HL-60/S4 treated with retinoic acid at 250 ng/mL for 4 days and 3 days (cell line): ENCODE measurements at regions not wholly inside any gene's neighbourhood (a gene's known extent, or its start where the extent isn't known, plus 50 kb on each side); places are given as distances from the start of the nearest gene placed in this dataset.

Experiments used
- in situ Hi-C: fragments of 300-500 bp; cut with MboI; formaldehyde crosslinking; loops from 2 replicates; pipeline ENCODE4 v1.7.0; 2022; ENCODE audit warnings: low sequenced_read_pairs

GRCh38 chr4:13190093-13190721 lies 293.9 kb downstream of the RAB28 start:
- in situ Hi-C loops, result no loop called here

DNA sequence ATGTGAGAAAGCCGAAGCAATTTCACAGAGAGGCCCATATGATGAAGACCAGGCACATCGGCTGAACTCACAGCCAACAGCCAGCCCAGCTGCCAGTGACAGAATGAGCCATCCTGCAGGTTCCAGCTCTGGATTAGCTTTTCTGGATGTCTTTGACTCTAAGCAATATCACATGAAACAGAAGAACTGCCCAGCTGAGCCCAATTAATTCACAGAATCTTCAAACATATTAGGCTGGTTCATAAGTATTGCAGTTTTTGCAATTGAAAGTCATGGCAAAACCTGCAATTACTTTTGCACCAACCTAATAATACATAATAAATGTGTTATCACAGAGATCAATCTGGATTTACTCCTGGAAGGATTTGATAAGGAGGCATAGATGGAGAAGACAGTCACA lies 299.9 kb downstream of the RAB28 start:
- in situ Hi-C loops, result no loop called here

DNA sequence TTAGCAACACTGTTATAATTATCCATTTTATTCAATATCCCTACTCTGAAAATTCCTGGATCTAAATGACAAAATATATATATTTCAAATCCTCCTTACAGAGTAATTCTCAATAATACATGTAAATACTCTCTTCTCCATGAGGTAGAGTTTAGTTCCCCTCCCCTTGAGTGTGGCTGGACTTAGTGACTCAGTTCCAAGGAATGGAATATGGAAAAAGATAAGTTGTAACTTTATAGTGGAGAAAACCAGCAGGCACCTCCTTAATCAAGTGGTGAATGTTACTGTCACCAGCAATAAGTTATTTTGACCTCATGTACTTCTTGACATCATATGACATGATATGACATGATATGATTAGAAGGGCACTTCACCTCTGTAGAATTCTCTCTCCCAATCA lies 302.0 kb downstream of the RAB28 start:
- in situ Hi-C loops, result no loop called here

- in situ Hi-C loops, result no loop called here
Observed at GRCh38 chr4:13181681-13182080, 302.5 kb downstream of the RAB28 start.

- in situ Hi-C loops, result no loop called here
Observed at GRCh38 chr4:13180701-13181100, 303.4 kb downstream of the RAB28 start.

DNA sequence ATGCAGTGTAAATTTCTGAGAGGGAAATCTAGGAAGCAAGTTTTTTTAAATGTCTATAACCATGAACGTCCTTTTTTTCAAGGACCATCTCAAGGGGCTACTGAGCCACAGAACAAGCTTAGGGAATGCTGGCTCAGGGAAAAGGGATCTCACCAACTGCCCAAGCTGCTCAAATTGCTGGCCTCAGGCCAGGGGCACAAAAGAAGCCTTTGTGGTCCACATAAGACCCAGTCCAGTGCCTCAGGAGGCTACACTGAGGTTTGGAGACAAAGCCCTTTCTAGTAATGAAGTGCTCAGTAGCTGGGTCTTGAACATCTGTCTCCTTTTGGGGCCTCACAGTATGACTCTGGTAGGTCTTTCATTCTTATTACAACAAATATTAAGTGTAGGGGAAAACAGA lies 305.5 kb downstream of the RAB28 start:
- in situ Hi-C loops, result no loop called here

- in situ Hi-C loops, result no loop called here
Observed at GRCh38 chr4:13176741-13177142, 307.4 kb downstream of the RAB28 start.

DNA sequence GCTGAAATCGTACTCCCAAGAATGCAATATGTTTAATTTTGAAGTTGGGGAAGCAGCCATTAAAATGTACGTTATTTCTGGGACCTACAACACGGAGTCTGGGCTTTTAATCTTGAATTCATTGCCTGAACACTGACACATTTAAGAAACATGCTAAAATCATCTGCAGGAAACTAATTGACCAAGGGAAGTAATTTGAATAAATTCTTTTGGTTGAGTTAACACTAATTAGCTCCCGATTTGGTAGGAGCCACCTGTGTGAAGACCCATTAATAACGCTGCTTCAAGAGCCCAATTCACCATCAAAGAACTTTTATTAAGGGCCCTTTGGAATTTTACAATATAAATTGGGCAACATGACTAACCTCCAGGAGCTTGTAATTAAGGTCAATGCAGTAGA lies 309.2 kb downstream of the RAB28 start:
- in situ Hi-C loops, result no loop called here

DNA sequence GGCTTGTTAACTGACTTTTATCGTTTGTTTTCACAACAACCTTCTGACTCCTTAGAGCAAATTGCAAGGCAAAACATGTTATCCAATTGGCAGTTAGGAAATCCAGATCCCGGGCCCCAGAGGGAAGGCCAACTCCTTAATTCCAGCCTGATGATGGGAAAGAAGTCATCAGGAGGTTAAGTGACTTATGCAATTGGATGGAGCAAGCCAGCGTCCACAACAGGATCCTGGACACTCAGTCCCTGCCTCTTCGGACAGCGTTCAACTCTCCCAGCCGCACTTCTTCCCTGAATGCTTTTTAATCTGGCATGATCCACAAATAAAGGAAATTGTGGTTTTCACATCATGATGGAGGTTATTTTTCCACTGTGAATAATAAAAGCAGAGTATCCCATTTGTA lies 310.1 kb downstream of the RAB28 start:
- in situ Hi-C loops, result no loop called here

GRCh38 chr4:13171292-13172057 lies 312.7 kb downstream of the RAB28 start:
- in situ Hi-C loops, result no loop called here

DNA sequence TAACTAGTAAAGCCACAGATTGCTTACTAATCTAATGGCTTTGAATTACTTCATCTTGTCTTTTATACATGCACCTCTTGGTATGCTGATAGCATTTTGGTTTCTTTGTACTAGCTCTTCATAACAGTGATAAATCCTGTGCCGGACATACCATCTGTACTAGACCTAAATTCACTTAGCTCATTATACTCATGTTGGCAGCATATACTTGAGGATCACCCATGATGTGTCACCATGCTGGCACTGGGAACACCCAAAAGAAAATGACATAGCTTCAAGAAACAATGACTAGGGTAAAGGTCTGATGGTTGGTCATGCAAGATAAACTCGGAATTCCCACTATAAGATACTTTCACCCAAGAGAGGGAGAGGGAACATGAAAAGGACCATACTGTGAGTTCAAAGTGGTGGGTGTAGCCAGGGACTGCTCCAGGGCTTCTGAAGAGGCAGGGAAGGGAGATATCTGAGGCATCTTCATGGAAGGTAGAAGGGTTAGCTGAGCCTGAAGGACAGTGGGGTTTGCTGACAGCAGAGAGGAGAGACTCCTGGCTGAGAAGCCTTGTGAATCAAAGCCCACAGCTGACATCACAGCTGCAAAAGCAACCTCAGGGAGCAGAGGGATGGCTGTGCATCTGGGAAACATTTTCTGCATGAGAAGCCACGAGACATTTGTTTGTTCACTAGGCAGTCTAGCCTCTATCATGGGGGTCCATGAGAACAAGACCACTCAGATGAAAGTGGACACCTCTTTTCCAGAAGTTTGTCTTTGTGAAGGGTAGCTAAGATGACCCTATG lies 314.2 kb downstream of the RAB28 start:
- in situ Hi-C loops, result no loop called here

DNA sequence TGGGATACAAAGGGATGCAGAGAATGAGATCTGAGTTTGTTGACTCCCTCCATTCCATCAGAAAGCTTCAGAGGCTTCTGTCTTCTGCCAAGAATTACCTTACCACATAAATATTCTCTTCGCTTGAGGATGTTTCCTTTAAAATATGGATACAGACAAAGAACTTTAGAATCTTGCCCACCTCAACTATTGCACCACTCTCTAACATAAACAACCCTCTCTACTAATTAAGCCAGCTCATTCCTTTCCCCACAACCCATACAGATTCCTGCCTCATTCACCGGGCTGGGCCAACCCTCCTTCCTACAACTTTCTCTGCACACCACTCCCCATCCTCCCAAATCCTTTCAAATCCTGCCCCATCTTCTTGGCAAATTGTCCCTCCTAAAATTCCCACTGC lies 315.8 kb downstream of the RAB28 start:
- in situ Hi-C loops, result no loop called here

GRCh38 chr4:13166214-13166613 lies 317.9 kb downstream of the RAB28 start:
- in situ Hi-C loops, result no loop called here

DNA sequence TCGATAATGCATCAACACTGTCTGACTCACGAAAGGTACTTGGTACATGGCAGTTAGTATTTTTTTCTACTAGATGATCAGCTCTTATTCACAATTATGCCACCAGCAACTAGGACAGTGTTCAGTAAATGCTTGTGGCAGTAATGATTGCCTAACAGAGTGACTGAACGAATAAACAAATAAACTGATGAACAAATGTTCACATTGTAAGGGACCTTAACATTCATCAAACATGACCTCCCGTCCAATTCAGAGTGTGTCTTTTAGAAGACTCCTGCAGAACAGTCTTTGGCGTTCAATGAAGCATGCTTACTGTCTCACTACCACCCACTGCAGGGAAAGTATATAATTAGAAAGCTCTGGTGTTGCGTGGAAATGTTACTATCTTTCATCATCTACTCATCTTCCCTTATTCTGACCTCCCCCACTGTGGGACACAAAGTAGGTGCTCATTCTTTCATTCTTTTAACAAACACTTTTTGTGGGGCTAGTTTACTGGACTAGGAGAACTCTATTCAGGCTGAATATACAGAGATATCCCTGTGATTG lies 319.3 kb downstream of the RAB28 start:
- in situ Hi-C loops, result no loop called here

DNA sequence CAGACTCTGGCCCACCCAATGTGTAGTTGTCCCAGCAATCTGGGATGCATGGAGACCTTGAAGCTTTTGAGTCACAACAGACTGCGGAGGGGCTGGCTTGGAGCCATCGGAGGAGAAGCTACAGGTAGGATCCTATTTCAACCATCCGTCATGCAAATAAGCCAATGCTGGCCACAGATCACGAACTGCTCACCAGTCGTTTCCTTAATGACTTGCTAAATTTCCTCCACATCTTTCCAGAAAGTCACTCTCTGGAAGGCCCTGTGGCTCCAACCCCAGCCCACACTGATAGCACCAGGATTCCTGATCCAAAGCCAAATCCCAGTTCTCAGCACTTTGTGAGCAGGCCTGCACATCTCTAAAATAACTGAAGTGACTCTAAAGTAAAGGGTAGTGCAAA lies 321.3 kb downstream of the RAB28 start:
- in situ Hi-C loops, result no loop called here

DNA sequence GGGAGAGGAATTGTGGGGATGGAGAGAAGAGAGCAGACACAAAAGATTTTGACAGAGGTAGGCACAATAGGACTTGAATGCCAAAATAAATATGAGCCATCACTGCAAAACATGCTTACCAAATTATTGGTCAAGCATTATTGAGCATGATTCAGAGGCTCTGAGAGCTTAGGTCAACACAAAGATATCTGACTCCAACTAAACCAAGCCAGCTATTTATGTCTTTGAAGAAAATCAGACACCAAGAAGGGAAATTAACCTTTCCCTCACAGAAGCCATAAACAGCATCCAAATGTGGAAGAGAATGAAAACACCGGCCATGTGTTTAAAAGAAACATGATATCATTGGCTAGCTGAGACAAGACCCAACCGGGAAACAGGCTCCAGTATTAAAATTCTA lies 323.2 kb downstream of the RAB28 start:
- in situ Hi-C loops, result no loop called here

DNA sequence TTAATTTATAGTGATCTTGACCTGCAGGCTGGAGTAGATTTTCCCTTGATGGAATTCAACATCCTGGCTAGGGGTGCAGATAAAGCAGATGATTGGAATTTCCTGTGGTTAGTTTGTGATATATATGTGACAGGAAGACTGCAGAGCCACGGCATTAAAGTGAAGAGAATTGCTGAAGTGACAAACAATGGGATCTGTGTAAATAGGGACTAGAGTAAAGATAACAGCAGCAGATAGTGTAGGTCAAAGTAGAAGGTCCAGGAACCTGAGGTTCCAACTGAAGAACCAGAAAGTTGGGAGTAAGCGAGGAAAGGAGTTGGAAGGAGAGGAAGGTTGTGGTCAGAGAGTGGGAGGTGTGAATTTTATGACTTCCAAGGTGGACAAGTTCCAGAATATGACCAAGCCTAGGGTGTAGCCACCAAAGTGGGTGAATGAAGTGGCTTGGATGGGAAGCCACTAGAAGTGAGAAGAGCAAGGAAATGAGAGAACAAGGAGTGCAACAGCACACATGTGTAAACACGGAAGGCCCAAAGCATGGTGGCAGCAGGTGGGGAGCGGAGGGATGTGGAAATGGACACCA lies 325.0 kb downstream of the RAB28 start:
- in situ Hi-C loops, result no loop called here

DNA sequence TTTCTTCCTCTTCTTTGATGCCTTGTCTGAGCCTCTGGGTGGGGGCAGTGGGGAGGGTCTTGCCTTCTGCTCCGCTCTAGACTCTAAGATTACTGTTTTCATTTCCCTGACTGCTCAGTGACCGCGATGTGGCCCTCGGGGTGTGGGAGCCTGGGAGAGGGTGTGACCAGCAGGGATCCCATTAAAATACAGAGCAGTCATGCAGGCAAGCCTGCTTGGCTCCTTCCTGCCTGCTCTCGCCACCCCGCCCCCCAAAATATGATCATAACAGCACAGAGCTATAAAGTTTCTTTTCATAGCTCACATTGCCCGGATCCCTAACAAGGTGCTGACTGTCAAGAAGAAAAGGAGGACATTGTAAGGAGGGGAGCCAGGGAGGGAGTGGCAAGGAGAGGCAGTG lies 332.9 kb downstream of the RAB28 start:
- in situ Hi-C loops, result no loop called here

GRCh38 chr4:13143222-13144070 lies 340.7 kb downstream of the RAB28 start:
- in situ Hi-C loops, result no loop called here

GRCh38 chr4:13142726-13143125 lies 341.4 kb downstream of the RAB28 start:
- in situ Hi-C loops, result no loop called here
